MCF 10A (cell line): ENCODE measurements at regions not wholly inside any gene's neighbourhood (a gene's known extent, or its start where the extent isn't known, plus 50 kb on each side); places are given as distances from the start of the nearest gene placed in this dataset.

Source experiments
- BruUV-seq: library from RNA; stranded (reverse); fragments of 400-500 nt; replicated peaks from 2 replicates; lab custom pipeline; 2021; lab: Mats Ljungman, UMichigan
- CTCF ChIA-PET: fragments of 300-600 bp; sonication (Branson Sonifier 250); formaldehyde crosslinking; extraction: SDS; loops from one replicate; lab custom pipeline; 2021; ENCODE audit warnings: antibody characterized with exemption, inconsistent platforms; lab: Yijun Ruan, JAX
- POLR2A ChIA-PET: fragments of 300-600, 350-650 bp; sonication (Branson Sonifier 250); formaldehyde crosslinking; extraction: SDS; loops from one replicate; lab custom pipeline; 2020; ENCODE audit warnings: antibody characterized with exemption, inconsistent platforms; lab: Yijun Ruan, JAX
- DNase-seq: peaks from one replicate; pipeline ENCODE4 v3.0.0-alpha.2; 2018; ENCODE audit not compliant: unreplicated experiment
- H3K27ac Mint-ChIP-seq: one replicate; pipeline ENCODE4 v1.8.0; 2022; ENCODE audit warnings: mild to moderate bottlenecking, low read depth, mixed read lengths; ENCODE audit not compliant: unreplicated experiment
- H3K27me3 Mint-ChIP-seq: one replicate; pipeline ENCODE4 v1.8.0; 2022; ENCODE audit warnings: mixed read lengths; ENCODE audit not compliant: insufficient read depth, unreplicated experiment
- H3K36me3 Mint-ChIP-seq: one replicate; pipeline ENCODE4 v1.8.0; 2022; ENCODE audit warnings: mild to moderate bottlenecking, moderate library complexity, mixed read lengths; ENCODE audit not compliant: insufficient read depth, unreplicated experiment
- H3K4me1 Mint-ChIP-seq: one replicate; pipeline ENCODE4 v1.8.0; 2022; ENCODE audit warnings: mixed read lengths; ENCODE audit not compliant: insufficient read depth, unreplicated experiment
- H3K4me3 Mint-ChIP-seq: one replicate; pipeline ENCODE4 v1.8.0; 2022; ENCODE audit warnings: mild to moderate bottlenecking, moderate library complexity, mixed read lengths; ENCODE audit not compliant: unreplicated experiment
- H3K9me3 Mint-ChIP-seq: one replicate; pipeline ENCODE4 v1.8.0; 2022; ENCODE audit warnings: mixed read lengths; ENCODE audit not compliant: unreplicated experiment
- intact Hi-C: fragments of 100-400 bp; cut with micrococcal nuclease; formaldehyde crosslinking; loops from 2 replicates; pipeline ENCODE4 v1.14.1; 2022
- TF ChIP-seq, protein P1 (sequence below): fragments of 200-600 bp; IDR thresholded peaks from one replicate; pipeline ENCODE4 v1.8.0; 2022; ENCODE audit warnings: antibody characterized with exemption, mild to moderate bottlenecking; ENCODE audit not compliant: unreplicated experiment

DNA sequence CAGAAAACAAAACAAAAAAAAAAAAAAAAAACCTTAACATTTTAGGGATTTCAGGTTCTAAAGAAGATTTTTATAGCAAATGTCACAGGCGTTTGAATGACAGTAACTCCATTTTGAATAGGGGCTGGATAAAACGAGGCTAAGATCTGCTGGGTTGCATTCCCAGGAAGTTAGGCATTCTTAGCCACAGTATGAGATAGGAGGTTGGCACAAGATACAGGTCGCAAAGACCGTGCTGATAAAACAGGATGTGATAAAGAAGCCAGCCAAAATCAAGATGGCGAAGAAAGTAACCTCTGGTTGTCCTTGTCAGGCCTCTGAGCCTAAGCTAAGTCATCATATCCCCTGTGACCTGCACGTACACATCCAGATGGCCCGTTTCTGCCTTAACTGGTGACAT, 425.6 kb upstream of the PTPRD start:
- H3K4me1 Mint-ChIP-seq = no peaks in the 10 kb centered on the region
- CTCF ChIA-PET = no interaction called here
- TF ChIP-seq, protein P1, sequence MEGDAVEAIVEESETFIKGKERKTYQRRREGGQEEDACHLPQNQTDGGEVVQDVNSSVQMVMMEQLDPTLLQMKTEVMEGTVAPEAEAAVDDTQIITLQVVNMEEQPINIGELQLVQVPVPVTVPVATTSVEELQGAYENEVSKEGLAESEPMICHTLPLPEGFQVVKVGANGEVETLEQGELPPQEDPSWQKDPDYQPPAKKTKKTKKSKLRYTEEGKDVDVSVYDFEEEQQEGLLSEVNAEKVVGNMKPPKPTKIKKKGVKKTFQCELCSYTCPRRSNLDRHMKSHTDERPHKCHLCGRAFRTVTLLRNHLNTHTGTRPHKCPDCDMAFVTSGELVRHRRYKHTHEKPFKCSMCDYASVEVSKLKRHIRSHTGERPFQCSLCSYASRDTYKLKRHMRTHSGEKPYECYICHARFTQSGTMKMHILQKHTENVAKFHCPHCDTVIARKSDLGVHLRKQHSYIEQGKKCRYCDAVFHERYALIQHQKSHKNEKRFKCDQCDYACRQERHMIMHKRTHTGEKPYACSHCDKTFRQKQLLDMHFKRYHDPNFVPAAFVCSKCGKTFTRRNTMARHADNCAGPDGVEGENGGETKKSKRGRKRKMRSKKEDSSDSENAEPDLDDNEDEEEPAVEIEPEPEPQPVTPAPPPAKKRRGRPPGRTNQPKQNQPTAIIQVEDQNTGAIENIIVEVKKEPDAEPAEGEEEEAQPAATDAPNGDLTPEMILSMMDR = no peak
- no peak overlapping the region for H3K4me3 Mint-ChIP-seq
- intact Hi-C loops = no loop called here
- H3K27me3 Mint-ChIP-seq = peaks cover 22% of the 10 kb centered on the region
- POLR2A ChIA-PET = no interaction called here
- no peaks in the 10 kb centered on the region for H3K36me3 Mint-ChIP-seq
- no peak for DNase-seq
- no peak overlapping the region for H3K27ac Mint-ChIP-seq
- no TSS peak for BruUV-seq
- H3K9me3 Mint-ChIP-seq = peaks cover 7% of the 10 kb centered on the region

DNA sequence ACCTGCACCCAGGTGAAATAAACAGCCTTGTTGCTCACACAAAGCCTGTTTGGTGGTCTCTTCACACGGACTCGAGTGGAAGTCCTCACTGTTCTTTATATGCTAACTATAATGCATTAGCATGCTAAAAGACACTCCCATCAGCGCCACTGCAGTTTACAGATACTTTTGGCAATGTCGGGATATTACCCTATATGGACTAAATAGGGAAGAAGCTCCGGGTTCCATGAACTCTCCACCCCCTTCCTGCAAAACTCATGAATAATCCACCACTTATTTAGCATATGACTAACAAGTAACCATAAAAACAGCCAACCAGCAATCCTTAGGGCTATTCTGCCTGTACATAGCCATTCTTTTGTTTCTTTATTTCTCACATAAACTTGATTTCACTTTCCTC, 426.2 kb upstream of the PTPRD start:
- BruUV-seq = no TSS peak
- H3K36me3 Mint-ChIP-seq = no peaks in the 10 kb centered on the region
- CTCF ChIA-PET = interaction anchor here (0.5 kb wide), 1 partner anchor 697 kb away, joined by 3 read pairs; no protein-coding TSS in a partner anchor
- H3K27ac Mint-ChIP-seq = no peak overlapping the region
- H3K4me1 Mint-ChIP-seq = no peaks in the 10 kb centered on the region
- intact Hi-C loops = no loop called here
- TF ChIP-seq, protein P1 = no peak
- no peak overlapping the region for H3K4me3 Mint-ChIP-seq
- DNase-seq = no peak
- POLR2A ChIA-PET = no interaction called here
- H3K9me3 Mint-ChIP-seq = peaks cover 7% of the 10 kb centered on the region
- peaks cover 23% of the 10 kb centered on the region for H3K27me3 Mint-ChIP-seq

DNA sequence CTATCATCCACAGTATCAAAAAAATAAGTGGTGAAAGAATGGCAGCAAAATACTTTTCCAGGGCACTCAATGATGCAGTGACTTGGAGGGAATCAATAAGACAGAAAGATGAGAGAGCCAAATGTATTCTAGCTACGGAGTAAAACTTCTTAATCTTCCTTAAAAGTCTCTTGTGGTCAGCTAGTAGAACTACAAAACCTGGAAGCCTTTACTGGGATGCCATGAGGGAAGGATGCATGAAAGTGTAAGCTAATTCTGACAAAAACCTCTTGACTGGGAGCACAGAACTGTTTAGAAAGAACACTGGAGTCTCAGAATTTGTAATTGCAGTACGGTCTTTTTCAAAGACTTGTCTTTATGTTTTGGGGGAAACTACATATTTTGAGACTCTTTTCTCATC, 432.8 kb upstream of the PTPRD start:
- POLR2A ChIA-PET = no interaction called here
- Mint-ChIP-seq H3K27me3 (peaks cover 43% of the 10 kb centered on the region), H3K36me3 (no peaks in the 10 kb centered on the region), H3K9me3 (peaks cover 7% of the 10 kb centered on the region), H3K4me3 (no peak overlapping the region), H3K4me1 (no peaks in the 10 kb centered on the region), H3K27ac (no peak overlapping the region)
- BruUV-seq = no TSS peak
- CTCF ChIA-PET = no interaction called here
- no peak for DNase-seq
- TF ChIP-seq, protein P1 = no peak
- intact Hi-C loops = no loop called here

DNA sequence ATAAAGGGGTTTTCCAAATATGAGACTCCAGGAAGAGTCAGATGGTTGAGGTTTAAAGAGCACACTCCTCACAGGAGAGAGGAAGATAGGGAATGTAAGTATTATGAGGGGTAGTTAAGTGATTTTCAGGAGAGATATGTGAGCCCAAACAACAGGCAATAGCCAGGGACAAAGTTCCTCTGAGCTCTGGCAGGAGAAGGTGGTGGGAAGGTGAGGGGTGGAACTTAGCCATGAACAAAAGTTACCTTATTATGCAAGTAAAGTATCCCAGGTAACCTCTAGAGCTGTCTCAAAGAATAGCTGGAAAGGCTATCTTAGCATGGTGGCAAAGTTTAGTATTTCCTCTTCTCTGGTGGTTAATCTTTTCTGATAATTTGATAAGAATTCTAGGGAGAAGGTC, 450.5 kb upstream of the PTPRD start:
- intact Hi-C loops = no loop called here
- BruUV-seq = no TSS peak

More for the DNA sequence above, 450.5 kb upstream of the PTPRD start:
- DNase-seq = no peak
- CTCF ChIA-PET = interaction anchor here (0.7 kb wide), 1 partner anchor 699 kb away, joined by 5 read pairs; no protein-coding TSS in a partner anchor
- H3K4me3 Mint-ChIP-seq = no peak overlapping the region
- TF ChIP-seq, protein P1 = no peak
- POLR2A ChIA-PET = no interaction called here
- no peak overlapping the region for H3K27ac Mint-ChIP-seq
- H3K27me3 Mint-ChIP-seq = peaks cover 24% of the 10 kb centered on the region
- no peaks in the 10 kb centered on the region for H3K4me1 Mint-ChIP-seq
- no peaks in the 10 kb centered on the region for H3K36me3 Mint-ChIP-seq
- H3K9me3 Mint-ChIP-seq = no peaks in the 10 kb centered on the region
